HG03439 (cell line): ENCODE measurements at regions not wholly inside any gene's neighbourhood (a gene's known extent, or its start where the extent isn't known, plus 50 kb on each side); places are given as distances from the start of the nearest gene placed in this dataset.
"Not testable (repeated sequence)": the region's sequence is repeated elsewhere in the genome, so short reads cannot be mapped to it uniquely, and the experiment has no call there.

Experiments used
- ATAC-seq: cut with Tn5 transposase; IDR thresholded peaks from one replicate; pipeline ENCODE4 v1.9.1; 2021; ENCODE audit warnings: mild to moderate bottlenecking, moderate library complexity; ENCODE audit not compliant: unreplicated experiment

GRCh38 chr4:63315651-63316050 is 1093.6 kb downstream of the TECRL start:
- no peak for ATAC-seq

- no peak for ATAC-seq
Observed at GRCh38 chr4:63308697-63309096, 1100.6 kb downstream of the TECRL start.

GRCh38 chr4:63302792-63303191 is 1106.5 kb downstream of the TECRL start:
- ATAC-seq = no peak

- no peak for ATAC-seq
Observed at GRCh38 chr4:63302078-63302477, 1107.2 kb downstream of the TECRL start.

GRCh38 chr4:63296773-63297172 is 1112.5 kb downstream of the TECRL start:
- ATAC-seq = no peak

GRCh38 chr4:63275491-63275890 is 1133.8 kb downstream of the TECRL start:
- no peak for ATAC-seq

- no peak for ATAC-seq
Observed at GRCh38 chr4:63269156-63269555, 1140.1 kb downstream of the TECRL start.

GRCh38 chr4:63233671-63234070 is 1175.6 kb downstream of the TECRL start:
- ATAC-seq = no peak

GRCh38 chr4:63232058-63232457 is 1177.2 kb downstream of the TECRL start:
- ATAC-seq = no peak

- no peak for ATAC-seq
Observed at GRCh38 chr4:63226229-63226628, 1183.0 kb downstream of the TECRL start.

- no peak for ATAC-seq
Observed at GRCh38 chr4:63222466-63222865, 1186.8 kb downstream of the TECRL start.

- no peak for ATAC-seq
Observed at GRCh38 chr4:63221477-63221876, 1187.8 kb downstream of the TECRL start.

- no peak for ATAC-seq
Observed at GRCh38 chr4:63218856-63219255, 1190.4 kb downstream of the TECRL start.

GRCh38 chr4:63214076-63214475 is 1195.2 kb downstream of the TECRL start:
- no peak for ATAC-seq

GRCh38 chr4:63211776-63212479 is 1197.3 kb downstream of the TECRL start:
- no peak for ATAC-seq

GRCh38 chr4:63211375-63211774 is 1197.9 kb downstream of the TECRL start:
- no peak for ATAC-seq

- ATAC-seq = not testable (repeated sequence)
Observed at GRCh38 chr4:63193029-63193428, 1216.2 kb downstream of the TECRL start.

- no peak for ATAC-seq
Observed at GRCh38 chr4:63171341-63171740, 1237.9 kb downstream of the TECRL start.

- no peak for ATAC-seq
Observed at GRCh38 chr4:63170923-63171322, 1238.3 kb downstream of the TECRL start.

GRCh38 chr4:63169836-63170235 is 1239.4 kb downstream of the TECRL start:
- ATAC-seq = no peak

- no peak for ATAC-seq
Observed at GRCh38 chr4:63155561-63155960, 1253.7 kb downstream of the TECRL start.

GRCh38 chr4:63123441-63123840 is 1285.8 kb downstream of the TECRL start:
- no peak for ATAC-seq

- ATAC-seq = no peak
Observed at GRCh38 chr4:63122955-63123354, 1286.3 kb downstream of the TECRL start.
